ENCODE measurements at regions not wholly inside any gene's neighbourhood (a gene's known extent, or its start where the extent isn't known, plus 50 kb on each side); places are given as distances from the start of the nearest gene placed in this dataset.
"Not testable (repeated sequence)": the region's sequence is repeated elsewhere in the genome, so short reads cannot be mapped to it uniquely, and the experiment has no call there.

- DNase-seq (ENCODE audit: low read depth): peak; percentile 76
These were observed 78.0 kb upstream of the ADGRL1 start for GRCh38 chr19:14283813-14284520.

GRCh38 chr19:14279270-14279669 lies 73.3 kb upstream of the ADGRL1 start:
- not testable (repeated sequence) for DNase-seq (ENCODE audit: low read depth)

- no peak for DNase-seq (ENCODE audit: low read depth)
These were observed 71.6 kb upstream of the ADGRL1 start for GRCh38 chr19:14277608-14278007.

GRCh38 chr19:14275823-14276222 lies 69.9 kb upstream of the ADGRL1 start:
- not testable (repeated sequence) for DNase-seq (ENCODE audit: low read depth)

GRCh38 chr19:14272623-14273022 lies 66.7 kb upstream of the ADGRL1 start:
- DNase-seq (ENCODE audit: low read depth): no peak

- DNase-seq (ENCODE audit: low read depth): no peak
These were observed 65.9 kb upstream of the ADGRL1 start for GRCh38 chr19:14271840-14272239.

- not testable (repeated sequence) for DNase-seq (ENCODE audit: low read depth)
These were observed 64.6 kb upstream of the ADGRL1 start for GRCh38 chr19:14270557-14270956.

- no peak for DNase-seq (ENCODE audit: low read depth)
These were observed 61.3 kb upstream of the ADGRL1 start for GRCh38 chr19:14267224-14267741.

GRCh38 chr19:14266208-14266607 lies 60.2 kb upstream of the ADGRL1 start:
- not testable (repeated sequence) for DNase-seq (ENCODE audit: low read depth)

- DNase-seq (ENCODE audit: low read depth): no peak
These were observed 59.5 kb upstream of the ADGRL1 start for GRCh38 chr19:14265290-14266036.

GRCh38 chr19:14255902-14256649 lies 50.1 kb upstream of the ADGRL1 start:
- not testable (repeated sequence) for DNase-seq (ENCODE audit: low read depth)
